VCaP (cell line): ENCODE measurements at regions not wholly inside any gene's neighbourhood (a gene's known extent, or its start where the extent isn't known, plus 50 kb on each side); places are given as distances from the start of the nearest gene placed in this dataset.
"Not testable (repeated sequence)": the region's sequence is repeated elsewhere in the genome, so short reads cannot be mapped to it uniquely, and the experiment has no call there.

Source experiments
- H3K27ac ChIP-seq: fragments of 450-650 bp; 2 replicates; pipeline ENCODE4 v1.5.1; 2017
- TF ChIP-seq, protein P1 (sequence below): fragments of 450-650 bp; conservative IDR thresholded peaks from 2 replicates; pipeline ENCODE4 v1.5.1; 2017; ENCODE audit warnings: mild to moderate bottlenecking, moderate library complexity

DNA sequence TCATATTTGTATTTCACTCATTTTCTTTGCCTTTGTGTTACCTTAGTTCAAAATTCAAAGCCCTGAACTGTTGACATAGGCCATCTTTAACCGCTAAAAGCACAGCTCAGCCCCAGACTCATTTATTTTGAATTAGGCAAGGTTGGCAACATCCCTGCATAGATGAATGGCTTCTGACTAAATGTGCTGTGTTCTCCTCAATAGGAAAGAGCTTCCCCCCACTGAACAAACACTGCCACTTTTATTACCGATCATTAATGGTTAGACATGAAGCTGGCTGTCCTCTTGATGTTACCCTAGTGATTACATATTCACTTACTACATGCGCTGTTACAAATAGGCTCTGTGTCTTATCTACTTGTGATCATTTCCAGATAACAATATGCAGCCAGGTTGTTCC, 170.7 kb downstream of the ADCYAP1 start:
- TF ChIP-seq, protein P1, sequence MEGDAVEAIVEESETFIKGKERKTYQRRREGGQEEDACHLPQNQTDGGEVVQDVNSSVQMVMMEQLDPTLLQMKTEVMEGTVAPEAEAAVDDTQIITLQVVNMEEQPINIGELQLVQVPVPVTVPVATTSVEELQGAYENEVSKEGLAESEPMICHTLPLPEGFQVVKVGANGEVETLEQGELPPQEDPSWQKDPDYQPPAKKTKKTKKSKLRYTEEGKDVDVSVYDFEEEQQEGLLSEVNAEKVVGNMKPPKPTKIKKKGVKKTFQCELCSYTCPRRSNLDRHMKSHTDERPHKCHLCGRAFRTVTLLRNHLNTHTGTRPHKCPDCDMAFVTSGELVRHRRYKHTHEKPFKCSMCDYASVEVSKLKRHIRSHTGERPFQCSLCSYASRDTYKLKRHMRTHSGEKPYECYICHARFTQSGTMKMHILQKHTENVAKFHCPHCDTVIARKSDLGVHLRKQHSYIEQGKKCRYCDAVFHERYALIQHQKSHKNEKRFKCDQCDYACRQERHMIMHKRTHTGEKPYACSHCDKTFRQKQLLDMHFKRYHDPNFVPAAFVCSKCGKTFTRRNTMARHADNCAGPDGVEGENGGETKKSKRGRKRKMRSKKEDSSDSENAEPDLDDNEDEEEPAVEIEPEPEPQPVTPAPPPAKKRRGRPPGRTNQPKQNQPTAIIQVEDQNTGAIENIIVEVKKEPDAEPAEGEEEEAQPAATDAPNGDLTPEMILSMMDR: no peak
- peak overlapping the region; percentile 49 for H3K27ac ChIP-seq

GRCh38 chr18:1075876-1076275, 171.2 kb downstream of the ADCYAP1 start:
- TF ChIP-seq, protein P1: no peak
- peak overlapping the region; percentile 49 for H3K27ac ChIP-seq

- TF ChIP-seq, protein P1: peak; percentile 33
- H3K27ac ChIP-seq: peak overlapping the region; percentile 48; the same call in 1 of the 2 replicates
Observed at GRCh38 chr18:1078301-1078700, 173.6 kb downstream of the ADCYAP1 start.

DNA sequence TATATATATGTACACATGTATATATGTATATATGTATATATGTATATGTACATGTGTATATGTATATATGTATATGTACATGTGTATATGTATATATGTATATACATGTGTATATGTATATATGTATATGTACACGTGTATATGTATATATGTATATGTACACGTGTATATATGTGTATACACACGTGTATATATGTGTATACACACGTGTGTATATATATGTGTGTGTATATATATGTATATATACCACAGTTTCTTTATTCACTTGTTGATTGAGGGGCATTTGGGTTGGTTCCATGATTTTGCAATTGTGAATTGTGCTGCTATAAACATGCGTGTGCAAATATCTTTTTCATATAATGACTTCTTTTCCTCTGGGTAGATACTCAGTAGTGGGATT, 179.0 kb downstream of the ADCYAP1 start:
- not testable (repeated sequence) for H3K27ac ChIP-seq

DNA sequence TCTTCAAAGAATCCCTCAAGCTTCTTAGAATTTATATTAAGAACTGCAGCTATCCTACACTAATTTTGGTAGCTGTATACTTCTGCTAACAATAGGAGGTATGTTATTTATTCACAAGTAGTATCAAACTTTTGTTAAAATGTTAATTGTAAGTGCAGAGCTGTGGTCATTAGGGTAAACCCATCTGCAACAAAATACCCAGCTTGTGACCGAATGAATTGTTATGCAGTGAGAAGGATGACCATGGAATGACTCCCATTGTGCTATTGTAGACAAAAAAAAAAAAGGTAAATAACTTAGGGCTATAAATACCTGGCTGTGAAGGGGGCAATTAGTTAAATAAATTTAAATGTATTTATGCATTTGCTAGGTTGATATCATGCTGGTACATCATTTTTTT, 186.1 kb downstream of the ADCYAP1 start:
- no peak overlapping the region for H3K27ac ChIP-seq
- TF ChIP-seq, protein P1: no peak

DNA sequence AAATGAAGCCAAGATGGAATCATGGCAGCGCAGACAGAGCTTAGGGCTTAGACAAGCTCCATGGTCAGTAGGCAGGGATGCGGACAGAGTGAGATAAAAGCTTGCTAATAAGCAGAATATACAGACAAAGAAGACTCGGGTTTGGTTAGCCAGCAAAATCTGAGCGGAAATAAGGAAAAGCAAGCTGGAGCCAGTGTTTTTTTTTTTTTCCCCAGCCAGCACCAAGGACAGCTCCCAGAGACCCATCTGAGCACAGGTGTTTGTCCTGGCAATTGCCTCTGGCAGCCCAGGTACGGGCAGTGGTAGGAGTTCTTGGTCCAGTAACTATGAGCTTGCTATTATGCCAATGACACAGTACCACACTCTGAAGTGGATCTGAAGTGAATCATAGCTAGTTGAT, 187.6 kb downstream of the ADCYAP1 start:
- TF ChIP-seq, protein P1: no peak
- no peak overlapping the region for H3K27ac ChIP-seq

GRCh38 chr18:1094409-1094808, 189.7 kb downstream of the ADCYAP1 start:
- H3K27ac ChIP-seq: no peak overlapping the region
- TF ChIP-seq, protein P1: no peak

DNA sequence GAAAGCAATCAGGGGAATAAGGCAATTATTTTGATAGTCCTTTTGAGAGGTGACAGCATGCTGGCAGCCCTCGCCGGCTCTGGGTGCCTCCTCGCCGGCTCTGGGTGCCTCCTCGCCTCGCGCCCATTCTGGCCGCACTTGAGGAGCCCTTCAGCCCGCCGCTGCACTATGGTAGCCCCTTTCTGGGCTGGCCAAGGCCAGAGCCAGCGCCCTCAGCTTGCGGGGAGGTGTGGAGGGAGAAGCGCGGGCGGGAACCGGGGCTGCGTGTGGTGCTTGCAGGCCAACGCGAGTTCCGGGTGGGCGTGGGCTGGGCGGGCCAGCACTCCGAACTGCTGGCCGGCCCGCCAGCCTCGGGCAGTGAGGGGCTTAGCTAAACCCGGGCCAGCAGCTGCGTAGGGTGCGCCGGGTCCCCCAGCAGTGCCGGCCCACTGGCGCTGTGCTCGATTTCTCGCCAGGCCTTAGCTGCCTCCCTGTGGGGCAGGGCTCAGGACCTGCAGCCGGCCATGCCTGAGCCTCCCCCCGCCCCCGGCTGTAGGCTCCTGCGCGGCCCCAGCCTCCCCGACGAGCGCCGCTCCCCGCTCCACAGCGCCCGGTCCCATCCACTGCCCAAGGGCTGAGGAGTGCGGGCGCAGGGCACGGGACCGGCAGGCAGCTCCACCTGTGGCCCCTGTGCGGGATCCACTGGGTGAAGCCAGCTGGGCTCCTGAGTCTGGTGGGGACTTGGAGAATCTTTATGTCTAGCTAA, 193.5 kb downstream of the ADCYAP1 start:
- not testable (repeated sequence) for H3K27ac ChIP-seq
